ENCODE measurements at regions not wholly inside any gene's neighbourhood (a gene's known extent, or its start where the extent isn't known, plus 50 kb on each side); places are given as distances from the start of the nearest gene placed in this dataset.

- 70 to 79% methylated on average over 2 of the region's 2 CpGs for WGBS, 2 donors
- ATAC-seq (no peak), FAIRE-seq (no peak), DNase-seq (no peak)
- intact Hi-C loops (cut with DNase I), result no loop called here
- no peaks in the 10 kb centered on the region for H3K36me3 ChIP-seq
- H3K27ac ChIP-seq, result no peak overlapping the region
- no peak for TF ChIP-seq CTCF (IDR thresholded peaks at IDR 0.05)
- no peaks in the 10 kb centered on the region for H3K9me3 ChIP-seq
- no peaks in the 10 kb centered on the region for H3K4me1 ChIP-seq
- no peaks in the 10 kb centered on the region for H3K27me3 ChIP-seq
- H3K4me3 ChIP-seq, result no peak overlapping the region
Observed at GRCh38 chr2:22897428-22897827, 487.6 kb upstream of the KLHL29 start.

GRCh38 chr2:22900674-22901073 is 484.3 kb upstream of the KLHL29 start:
- Histone ChIP-seq H3K4me1 (no peaks in the 10 kb centered on the region), H3K27me3 (no peaks in the 10 kb centered on the region), H3K9me3 (no peaks in the 10 kb centered on the region), H3K27ac (no peak overlapping the region), H3K4me3 (no peak overlapping the region), H3K36me3 (no peaks in the 10 kb centered on the region)
- ATAC-seq, result no peak
- TF ChIP-seq CTCF (IDR thresholded peaks at IDR 0.05), result no peak
- 86 to 89% methylated on average over 2 of the region's 2 CpGs for WGBS, 2 donors
- intact Hi-C loops (cut with DNase I), result no loop called here
- FAIRE-seq, result no peak
- no peak for DNase-seq

DNA sequence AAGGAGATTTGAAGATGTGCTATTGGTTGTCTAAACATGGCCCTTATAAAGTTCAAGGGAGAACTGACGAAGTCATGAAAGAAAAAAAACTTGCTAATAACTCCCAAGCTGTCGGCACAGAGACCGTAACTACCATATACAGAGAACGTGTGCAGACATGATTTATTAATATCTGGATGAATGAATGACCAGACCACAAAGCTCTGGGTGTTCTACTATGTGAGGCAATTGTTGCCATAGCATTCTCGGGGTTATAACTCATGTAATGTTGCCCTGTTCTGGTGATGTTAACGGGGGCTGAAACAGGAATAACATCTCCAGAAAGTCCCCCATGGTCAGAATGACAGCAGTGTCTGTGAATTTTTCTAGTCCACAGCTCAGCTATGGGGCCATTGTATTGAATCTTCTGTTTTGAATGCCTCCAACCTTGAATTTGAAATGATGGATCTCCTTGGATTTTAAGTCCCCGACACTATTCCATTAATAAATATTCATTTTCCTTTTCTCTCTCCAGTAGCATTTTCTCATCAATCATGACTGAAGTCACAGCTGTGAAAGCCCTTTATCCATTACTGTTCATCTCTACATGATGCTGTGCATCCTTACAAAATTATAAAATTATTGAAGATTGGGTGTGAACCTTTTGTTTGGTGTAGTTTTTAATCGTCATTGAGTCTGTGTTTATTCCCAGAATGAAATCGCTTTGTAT is 483.4 kb upstream of the KLHL29 start:
- no peak for DNase-seq
- FAIRE-seq, result no peak
- no peak for TF ChIP-seq CTCF (IDR thresholded peaks at IDR 0.05)
- WGBS, 2 donors, result 43 to 48% methylated on average over 9 of the region's 9 CpGs
- Histone ChIP-seq H3K27ac (no peak overlapping the region), H3K4me3 (no peak overlapping the region), H3K27me3 (no peaks in the 10 kb centered on the region), H3K36me3 (no peaks in the 10 kb centered on the region), H3K9me3 (no peaks in the 10 kb centered on the region), H3K4me1 (no peaks in the 10 kb centered on the region)
- peak in 3 of 4 donors; percentile 33 to 68 (median 55) for ATAC-seq
- intact Hi-C loops (cut with DNase I), result no loop called here

DNA sequence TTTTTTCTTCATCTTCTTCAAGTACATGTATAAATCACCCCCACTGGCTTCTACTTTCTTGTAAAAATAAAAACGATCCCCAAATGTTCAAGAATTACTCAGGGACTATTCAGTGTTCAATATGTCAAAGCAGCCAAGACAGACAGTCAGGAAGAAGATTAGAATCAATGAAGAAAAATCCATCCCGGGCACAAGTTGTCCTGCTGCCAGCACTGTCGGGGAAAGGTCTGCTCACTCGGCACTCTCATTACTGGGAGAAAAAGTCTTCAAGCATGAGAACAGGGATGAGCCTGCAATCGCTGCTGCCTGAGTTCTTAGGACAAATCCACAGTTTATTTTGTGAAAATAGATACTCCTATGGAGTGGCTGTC is 482.8 kb upstream of the KLHL29 start:
- TF ChIP-seq CTCF (IDR thresholded peaks at IDR 0.05), result no peak
- Histone ChIP-seq H3K4me3 (no peak overlapping the region), H3K36me3 (no peaks in the 10 kb centered on the region), H3K27ac (no peak overlapping the region), H3K4me1 (no peaks in the 10 kb centered on the region), H3K9me3 (no peaks in the 10 kb centered on the region), H3K27me3 (no peaks in the 10 kb centered on the region)
- intact Hi-C loops (cut with DNase I), result no loop called here
- 21 to 30% methylated on average over 5 of the region's 5 CpGs for WGBS, 2 donors
- DNase-seq, result no peak
- no peak for ATAC-seq
- no peak for FAIRE-seq

GRCh38 chr2:22902662-22903165 is 482.3 kb upstream of the KLHL29 start:
- Histone ChIP-seq H3K9me3 (no peaks in the 10 kb centered on the region), H3K4me3 (no peak overlapping the region), H3K27ac (no peak overlapping the region), H3K36me3 (no peaks in the 10 kb centered on the region), H3K4me1 (no peaks in the 10 kb centered on the region), H3K27me3 (no peaks in the 10 kb centered on the region)
- no peak for TF ChIP-seq CTCF (IDR thresholded peaks at IDR 0.05)
- 35 to 52% methylated on average over 6 of the region's 6 CpGs for WGBS, 2 donors
- no peak for ATAC-seq
- no peak for FAIRE-seq
- intact Hi-C loops (cut with DNase I), result no loop called here
- no peak for DNase-seq

All from pancreas (tissue), 10 donors.